GM23338 (cell line): ENCODE measurements at regions not wholly inside any gene's neighbourhood (a gene's known extent, or its start where the extent isn't known, plus 50 kb on each side); places are given as distances from the start of the nearest gene placed in this dataset.

Experiments used
- ATAC-seq: fragments of 200-7000 bp; cut with Tn5 transposase; 3 replicates; pipeline ENCODE4 v1.9.1; 2020
- DNase-seq: peaks from one replicate; pipeline ENCODE4 v3.0.0-alpha.2; 2015; ENCODE audit warnings: low spot score
- H2AFZ ChIP-seq: fragments of 200-600 bp; sonication (generic); 2 replicates; pipeline ENCODE4 v1.8.0; 2016; ENCODE audit warnings: antibody characterized with exemption, mild to moderate bottlenecking, moderate library complexity
- H3F3A ChIP-seq: fragments of 200-600 bp; sonication (generic); replicated peaks from 2 replicates; pipeline ENCODE4 v1.8.0; 2017; ENCODE audit warnings: antibody characterized with exemption, mixed run types, low read depth
- H3K27ac ChIP-seq: fragments of 200-600 bp; sonication (generic); 2 replicates; pipeline ENCODE4 v1.6.1; 2016; ENCODE audit warnings: low read depth
- H3K27me3 ChIP-seq: fragments of 200-600 bp; sonication (generic); 2 replicates; pipeline ENCODE4 v1.8.0; 2016; ENCODE audit warnings: mild to moderate bottlenecking, mixed run types, moderate library complexity; ENCODE audit not compliant: insufficient read depth
- H3K36me3 ChIP-seq: fragments of 200-600 bp; sonication (generic); 2 replicates; pipeline ENCODE4 v1.8.0; 2016; ENCODE audit warnings: mild to moderate bottlenecking; ENCODE audit not compliant: insufficient read depth
- H3K4me1 ChIP-seq: fragments of 200-600 bp; sonication (generic); 2 replicates; pipeline ENCODE4 v1.8.0; 2016; ENCODE audit warnings: mild to moderate bottlenecking, moderate library complexity; ENCODE audit not compliant: insufficient read depth
- H3K4me2 ChIP-seq: fragments of 200-600 bp; sonication (generic); 2 replicates; pipeline ENCODE4 v1.7.1; 2017; ENCODE audit warnings: mixed run types
- H3K4me3 ChIP-seq: fragments of 200-600 bp; sonication (generic); 2 replicates; pipeline ENCODE4 v1.6.1; 2016; ENCODE audit warnings: mixed run types
- H3K79me2 ChIP-seq: fragments of 200-600 bp; sonication (generic); replicated peaks from 2 replicates; pipeline ENCODE4 v1.8.0; 2017; ENCODE audit warnings: mild to moderate bottlenecking; ENCODE audit not compliant: insufficient read depth
- H3K9me2 ChIP-seq: fragments of 200-600 bp; sonication (generic); 2 replicates; pipeline ENCODE4 v1.8.0; 2017; ENCODE audit not compliant: insufficient read depth
- H4K20me1 ChIP-seq: fragments of 200-600 bp; sonication (generic); replicated peaks from 2 replicates; pipeline ENCODE4 v1.8.0; 2017; ENCODE audit warnings: mild to moderate bottlenecking; ENCODE audit not compliant: insufficient read depth
- H3K27ac Mint-ChIP-seq: 2 replicates; pipeline ENCODE4 v1.8.0; 2020; ENCODE audit warnings: inconsistent platforms, mild to moderate bottlenecking, moderate library complexity, mixed read lengths
- H3K27me3 Mint-ChIP-seq: 3 replicates; pipeline ENCODE4 v1.8.0; 2022; ENCODE audit warnings: low read depth, mild to moderate bottlenecking, moderate library complexity, mixed read lengths, inconsistent platforms; ENCODE audit not compliant: insufficient read depth, poor library complexity
- H3K36me3 Mint-ChIP-seq: 3 replicates; pipeline ENCODE4 v1.8.0; 2021; ENCODE audit warnings: low read depth, mild to moderate bottlenecking, inconsistent platforms, moderate library complexity, mixed read lengths
- H3K4me1 Mint-ChIP-seq: 3 replicates; pipeline ENCODE4 v1.8.0; 2020; ENCODE audit warnings: mild to moderate bottlenecking, inconsistent platforms, mixed read lengths
- H3K4me3 Mint-ChIP-seq: 3 replicates; pipeline ENCODE4 v1.8.0; 2021; ENCODE audit warnings: moderate library complexity, mild to moderate bottlenecking, inconsistent platforms, mixed read lengths
- H3K9me3 Mint-ChIP-seq: 3 replicates; pipeline ENCODE4 v1.8.0; 2020; ENCODE audit warnings: moderate library complexity, mild to moderate bottlenecking, inconsistent platforms, mixed read lengths
- CREB1 ChIP-seq: fragments of 250-450 bp; sonication (Bioruptor Pico); IDR thresholded peaks from 2 replicates; pipeline ENCODE4 v1.5.0; 2020; ENCODE audit warnings: low read depth, mild to moderate bottlenecking, moderate library complexity
- CTCF ChIP-seq, 2 experiments: fragments of 200-600 bp in 1 of 2; sonication (generic) in 1 of 2; conservative IDR thresholded peaks; 2 replicates each; pipeline versions ENCODE4 v1.5.1 to v1.6.1; 2016 to 2017; ENCODE audit warnings: antibody characterized with exemption in 2 of 2, low read depth in 2 of 2, mild to moderate bottlenecking in 2 of 2, moderate library complexity in 1 of 2
- ETS1 ChIP-seq: IDR thresholded peaks from 2 replicates; pipeline ENCODE4 v1.6.1; 2016; ENCODE audit warnings: antibody characterized with exemption
- EZH2phosphoT487 ChIP-seq: fragments of 200-600 bp; sonication (generic); IDR thresholded peaks from one replicate; pipeline ENCODE4 v1.8.1; 2018; ENCODE audit warnings: antibody characterized with exemption; ENCODE audit not compliant: unreplicated experiment
- JUNB ChIP-seq: IDR thresholded peaks from one replicate; pipeline ENCODE4 v1.6.1; 2016; ENCODE audit warnings: antibody characterized with exemption; ENCODE audit not compliant: unreplicated experiment
- NANOG ChIP-seq: IDR thresholded peaks from 2 replicates; pipeline ENCODE4 v1.6.1; 2016; ENCODE audit warnings: antibody characterized with exemption, borderline replicate concordance
- REST ChIP-seq: IDR thresholded peaks from one replicate; pipeline ENCODE4 v1.6.1; 2018; ENCODE audit warnings: antibody characterized with exemption; ENCODE audit not compliant: unreplicated experiment
- STAT1 ChIP-seq: IDR thresholded peaks from one replicate; pipeline ENCODE4 v1.6.1; 2016; ENCODE audit warnings: antibody characterized with exemption; ENCODE audit not compliant: unreplicated experiment
- ZNF114 ChIP-seq: fragments of 250-450 bp; sonication (Bioruptor Pico); IDR thresholded peaks from 2 replicates; pipeline ENCODE4 v1.5.0; 2020; ENCODE audit warnings: mild to moderate bottlenecking, moderate library complexity
- ZNF331 ChIP-seq: fragments of 250-450 bp; sonication (Bioruptor Pico); IDR thresholded peaks from 2 replicates; pipeline ENCODE4 v1.5.0; 2020; ENCODE audit warnings: low read depth, mild to moderate bottlenecking, moderate library complexity
- ZNF462 ChIP-seq: fragments of 250-450 bp; sonication (Bioruptor Pico); IDR thresholded peaks from 2 replicates; pipeline ENCODE4 v1.5.0; 2020; ENCODE audit warnings: mild to moderate bottlenecking, moderate library complexity

- Histone ChIP-seq H2AFZ (no peak overlapping the region), H3K4me3 (no peak overlapping the region), H3K36me3 (no peaks in the 10 kb centered on the region), H3K9me2 (no peaks in the 10 kb centered on the region), H3K4me1 (no peaks in the 10 kb centered on the region), H3K79me2 (no peaks in the 10 kb centered on the region), H3K27ac (no peak overlapping the region), H3F3A (no peaks in the 10 kb centered on the region), H4K20me1 (no peaks in the 10 kb centered on the region), H3K4me2 (no peak overlapping the region), H3K27me3 (peaks cover 72% of the 10 kb centered on the region)
- H3K4me1 Mint-ChIP-seq: peaks cover 4% of the 10 kb centered on the region
- ATAC-seq (no peak), DNase-seq (no peak)
- H3K27ac Mint-ChIP-seq: no peak overlapping the region
- H3K27me3 Mint-ChIP-seq: peaks cover 67% of the 10 kb centered on the region
- no peak overlapping the region for H3K4me3 Mint-ChIP-seq
- no peak for TF ChIP-seq CTCF (conservative IDR thresholded peaks at IDR 0.05; ENCODE audit: low read depth in 2 of 2)
- no peak for TF ChIP-seq ZNF331
- no peak for TF ChIP-seq ETS1
- no peak for TF ChIP-seq ZNF114 (CRISPR knock-in tag)
- no peak for TF ChIP-seq JUNB
- TF ChIP-seq REST: no peak
- no peak for TF ChIP-seq CREB1 (CRISPR knock-in tag)
- TF ChIP-seq NANOG: no peak
- no peak for TF ChIP-seq ZNF462 (CRISPR knock-in tag)
- no peak for TF ChIP-seq EZH2phosphoT487
- TF ChIP-seq STAT1: no peak
- H3K36me3 Mint-ChIP-seq: no peaks in the 10 kb centered on the region; the same call in 2 of the 3 replicates
- peaks cover 8% of the 10 kb centered on the region for H3K9me3 Mint-ChIP-seq
Observed at GRCh38 chr12:132419631-132420246, 70.2 kb upstream of the FBRSL1 start.
